Body of pancreas (tissue), 4 donors: ENCODE measurements at regions not wholly inside any gene's neighbourhood (a gene's known extent, or its start where the extent isn't known, plus 50 kb on each side); places are given as distances from the start of the nearest gene placed in this dataset.
"Not testable (repeated sequence)": the region's sequence is repeated elsewhere in the genome, so short reads cannot be mapped to it uniquely, and the experiment has no call there.

Experiments used
- POLR2A ChIP-seq, 3 donors: fragments of 450-650 bp; IDR thresholded peaks; one replicate each; pipeline ENCODE4 v1.6.1; 2016; ENCODE audit warnings: antibody characterized with exemption in 3 of 3, mild to moderate bottlenecking in 2 of 3
- TF ChIP-seq, protein P1 (sequence below), 7 experiments: fragments of 450-650 bp in 4 of 7; fragments of 200-600 bp in 3 of 7; sonication (generic) in 3 of 7; IDR thresholded peaks; one replicate each; pipeline ENCODE4 v1.5.1; 2016 to 2019; ENCODE audit warnings: antibody characterized with exemption in 7 of 7

DNA sequence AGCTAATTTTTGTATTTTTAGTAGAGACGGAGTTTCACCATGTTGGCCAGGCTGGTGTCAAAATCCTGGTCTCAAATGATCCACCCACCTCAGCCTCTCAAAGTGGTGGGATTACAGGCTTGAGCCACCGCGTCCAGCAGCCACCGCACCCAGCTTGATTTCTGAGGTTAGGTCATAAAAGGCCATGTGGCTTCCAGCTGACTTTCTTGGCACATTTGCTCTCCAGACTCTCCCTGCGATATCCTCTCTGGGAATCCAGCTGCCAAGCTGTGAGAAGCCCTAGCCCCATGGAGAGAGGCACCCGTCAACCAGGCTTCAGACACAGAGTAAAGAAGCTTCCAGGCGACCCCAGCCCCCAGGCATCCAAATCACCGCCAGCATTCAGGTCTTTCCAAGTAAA is 58.2 kb upstream of the SPDYE9 start:
- TF ChIP-seq POLR2A (IDR thresholded peaks at IDR 0.05) = not testable (repeated sequence)
- TF ChIP-seq, protein P1, sequence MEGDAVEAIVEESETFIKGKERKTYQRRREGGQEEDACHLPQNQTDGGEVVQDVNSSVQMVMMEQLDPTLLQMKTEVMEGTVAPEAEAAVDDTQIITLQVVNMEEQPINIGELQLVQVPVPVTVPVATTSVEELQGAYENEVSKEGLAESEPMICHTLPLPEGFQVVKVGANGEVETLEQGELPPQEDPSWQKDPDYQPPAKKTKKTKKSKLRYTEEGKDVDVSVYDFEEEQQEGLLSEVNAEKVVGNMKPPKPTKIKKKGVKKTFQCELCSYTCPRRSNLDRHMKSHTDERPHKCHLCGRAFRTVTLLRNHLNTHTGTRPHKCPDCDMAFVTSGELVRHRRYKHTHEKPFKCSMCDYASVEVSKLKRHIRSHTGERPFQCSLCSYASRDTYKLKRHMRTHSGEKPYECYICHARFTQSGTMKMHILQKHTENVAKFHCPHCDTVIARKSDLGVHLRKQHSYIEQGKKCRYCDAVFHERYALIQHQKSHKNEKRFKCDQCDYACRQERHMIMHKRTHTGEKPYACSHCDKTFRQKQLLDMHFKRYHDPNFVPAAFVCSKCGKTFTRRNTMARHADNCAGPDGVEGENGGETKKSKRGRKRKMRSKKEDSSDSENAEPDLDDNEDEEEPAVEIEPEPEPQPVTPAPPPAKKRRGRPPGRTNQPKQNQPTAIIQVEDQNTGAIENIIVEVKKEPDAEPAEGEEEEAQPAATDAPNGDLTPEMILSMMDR (IDR thresholded peaks at IDR 0.05) = not testable (repeated sequence)
